ENCODE measurements at regions not wholly inside any gene's neighbourhood (a gene's known extent, or its start where the extent isn't known, plus 50 kb on each side); places are given as distances from the start of the nearest gene placed in this dataset.

DNA sequence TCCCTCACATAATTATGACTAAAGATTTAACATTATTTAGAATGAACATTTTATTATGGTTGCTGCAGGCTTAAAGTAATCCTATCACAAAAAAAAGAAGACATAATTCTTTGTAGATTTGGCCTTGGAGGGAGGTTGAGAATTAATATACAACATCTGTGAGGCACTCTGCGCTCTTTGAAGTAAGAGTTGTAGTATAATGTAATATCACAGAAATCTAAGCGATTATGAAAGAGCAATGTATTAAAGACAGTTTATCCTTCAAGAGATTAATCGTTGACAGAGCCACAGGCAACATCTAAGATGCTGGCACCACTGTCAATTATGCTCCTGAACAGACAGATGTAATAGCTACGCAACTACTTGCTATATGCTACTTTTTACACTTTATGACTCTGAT, 946.8 kb downstream of the GRIK2 start:
- TF ChIP-seq, protein P1, sequence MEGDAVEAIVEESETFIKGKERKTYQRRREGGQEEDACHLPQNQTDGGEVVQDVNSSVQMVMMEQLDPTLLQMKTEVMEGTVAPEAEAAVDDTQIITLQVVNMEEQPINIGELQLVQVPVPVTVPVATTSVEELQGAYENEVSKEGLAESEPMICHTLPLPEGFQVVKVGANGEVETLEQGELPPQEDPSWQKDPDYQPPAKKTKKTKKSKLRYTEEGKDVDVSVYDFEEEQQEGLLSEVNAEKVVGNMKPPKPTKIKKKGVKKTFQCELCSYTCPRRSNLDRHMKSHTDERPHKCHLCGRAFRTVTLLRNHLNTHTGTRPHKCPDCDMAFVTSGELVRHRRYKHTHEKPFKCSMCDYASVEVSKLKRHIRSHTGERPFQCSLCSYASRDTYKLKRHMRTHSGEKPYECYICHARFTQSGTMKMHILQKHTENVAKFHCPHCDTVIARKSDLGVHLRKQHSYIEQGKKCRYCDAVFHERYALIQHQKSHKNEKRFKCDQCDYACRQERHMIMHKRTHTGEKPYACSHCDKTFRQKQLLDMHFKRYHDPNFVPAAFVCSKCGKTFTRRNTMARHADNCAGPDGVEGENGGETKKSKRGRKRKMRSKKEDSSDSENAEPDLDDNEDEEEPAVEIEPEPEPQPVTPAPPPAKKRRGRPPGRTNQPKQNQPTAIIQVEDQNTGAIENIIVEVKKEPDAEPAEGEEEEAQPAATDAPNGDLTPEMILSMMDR (IDR thresholded peaks at IDR 0.05): no peak
- TF ChIP-seq, protein P2, sequence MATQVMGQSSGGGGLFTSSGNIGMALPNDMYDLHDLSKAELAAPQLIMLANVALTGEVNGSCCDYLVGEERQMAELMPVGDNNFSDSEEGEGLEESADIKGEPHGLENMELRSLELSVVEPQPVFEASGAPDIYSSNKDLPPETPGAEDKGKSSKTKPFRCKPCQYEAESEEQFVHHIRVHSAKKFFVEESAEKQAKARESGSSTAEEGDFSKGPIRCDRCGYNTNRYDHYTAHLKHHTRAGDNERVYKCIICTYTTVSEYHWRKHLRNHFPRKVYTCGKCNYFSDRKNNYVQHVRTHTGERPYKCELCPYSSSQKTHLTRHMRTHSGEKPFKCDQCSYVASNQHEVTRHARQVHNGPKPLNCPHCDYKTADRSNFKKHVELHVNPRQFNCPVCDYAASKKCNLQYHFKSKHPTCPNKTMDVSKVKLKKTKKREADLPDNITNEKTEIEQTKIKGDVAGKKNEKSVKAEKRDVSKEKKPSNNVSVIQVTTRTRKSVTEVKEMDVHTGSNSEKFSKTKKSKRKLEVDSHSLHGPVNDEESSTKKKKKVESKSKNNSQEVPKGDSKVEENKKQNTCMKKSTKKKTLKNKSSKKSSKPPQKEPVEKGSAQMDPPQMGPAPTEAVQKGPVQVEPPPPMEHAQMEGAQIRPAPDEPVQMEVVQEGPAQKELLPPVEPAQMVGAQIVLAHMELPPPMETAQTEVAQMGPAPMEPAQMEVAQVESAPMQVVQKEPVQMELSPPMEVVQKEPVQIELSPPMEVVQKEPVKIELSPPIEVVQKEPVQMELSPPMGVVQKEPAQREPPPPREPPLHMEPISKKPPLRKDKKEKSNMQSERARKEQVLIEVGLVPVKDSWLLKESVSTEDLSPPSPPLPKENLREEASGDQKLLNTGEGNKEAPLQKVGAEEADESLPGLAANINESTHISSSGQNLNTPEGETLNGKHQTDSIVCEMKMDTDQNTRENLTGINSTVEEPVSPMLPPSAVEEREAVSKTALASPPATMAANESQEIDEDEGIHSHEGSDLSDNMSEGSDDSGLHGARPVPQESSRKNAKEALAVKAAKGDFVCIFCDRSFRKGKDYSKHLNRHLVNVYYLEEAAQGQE (IDR thresholded peaks at IDR 0.05; ENCODE audit: insufficient read depth in 1 of 2, low read depth in 2 of 2, low read length in 1 of 2): no peak
- no peak for TF ChIP-seq POLR2AphosphoS5 (IDR thresholded peaks at IDR 0.05; ENCODE audit: low read depth, low read length)
- no peak for TF ChIP-seq TCF7L2 (IDR thresholded peaks at IDR 0.05; ENCODE audit: low read depth, low read length)

Measured in Panc1 (cell line).